NCI-H774 (cell line): ENCODE measurements at regions not wholly inside any gene's neighbourhood (a gene's known extent, or its start where the extent isn't known, plus 50 kb on each side); places are given as distances from the start of the nearest gene placed in this dataset.

ENCODE experiments used
- DNase-seq: peaks from one replicate; lab custom pipeline; 2025; lab: John Stamatoyannopoulos, UW

GRCh38 chr5:54769746-54770145 lies 215.6 kb downstream of the ESM1 start:
- DNase-seq, result no peak

- no peak for DNase-seq
These were observed 216.3 kb downstream of the ESM1 start for GRCh38 chr5:54769072-54769471.

- DNase-seq, result no peak
These were observed 218.6 kb downstream of the ESM1 start for GRCh38 chr5:54766748-54767147.

- DNase-seq, result no peak
These were observed 220.0 kb downstream of the ESM1 start for GRCh38 chr5:54765165-54766028.

- no peak for DNase-seq
These were observed 221.0 kb downstream of the ESM1 start for GRCh38 chr5:54764102-54765090.

GRCh38 chr5:54761213-54761701 lies 224.1 kb downstream of the ESM1 start:
- no peak for DNase-seq

- no peak for DNase-seq
These were observed 225.0 kb downstream of the ESM1 start for GRCh38 chr5:54760182-54760935.

- DNase-seq, result no peak
These were observed 227.4 kb downstream of the ESM1 start for GRCh38 chr5:54758038-54758437.

GRCh38 chr5:54757541-54757940 lies 227.9 kb downstream of the ESM1 start:
- DNase-seq, result no peak

GRCh38 chr5:54756796-54757402 lies 228.5 kb downstream of the ESM1 start:
- no peak for DNase-seq

- no peak for DNase-seq
These were observed 229.1 kb downstream of the ESM1 start for GRCh38 chr5:54756301-54756700.

GRCh38 chr5:54754878-54755277 lies 230.5 kb downstream of the ESM1 start:
- DNase-seq, result no peak

- DNase-seq, result no peak
These were observed 231.0 kb downstream of the ESM1 start for GRCh38 chr5:54754420-54754819.

GRCh38 chr5:54753753-54754152 lies 231.6 kb downstream of the ESM1 start:
- DNase-seq, result no peak

- DNase-seq, result no peak
These were observed 232.4 kb downstream of the ESM1 start for GRCh38 chr5:54753034-54753433.

- DNase-seq, result no peak
These were observed 231.0 kb downstream of the SNX18 start for GRCh38 chr5:54748527-54748926.

- DNase-seq, result no peak
These were observed 229.3 kb downstream of the SNX18 start for GRCh38 chr5:54746777-54747398.

GRCh38 chr5:54746346-54746745 lies 228.8 kb downstream of the SNX18 start:
- no peak for DNase-seq

- DNase-seq, result no peak
These were observed 228.0 kb downstream of the SNX18 start for GRCh38 chr5:54745599-54745998.

- no peak for DNase-seq
These were observed 226.6 kb downstream of the SNX18 start for GRCh38 chr5:54743997-54744788.
